Stimulated activated naive CD8-positive, alpha-beta T cell treated with anti-CD3 and anti-CD28 coated beads, Interleukin-15, amount 100 ng/mL, for 72 hours (primary cell): ENCODE measurements at regions not wholly inside any gene's neighbourhood (a gene's known extent, or its start where the extent isn't known, plus 50 kb on each side); places are given as distances from the start of the nearest gene placed in this dataset.

Source experiments
- ATAC-seq: fragments of 150-1000 bp; cut with Tn5 transposase; 2 replicates; pipeline ENCODE4 v1.10.0; 2021; ENCODE audit warnings: mild to moderate bottlenecking, moderate library complexity
- DNase-seq, 2 donors: peaks; one replicate each; pipeline ENCODE4 v3.0.0; 2021 to 2022
- H3K27ac Mint-ChIP-seq, 2 donors: one replicate each; pipeline ENCODE4 v1.8.0; 2022; ENCODE audit warnings: mild to moderate bottlenecking in 2 of 2, mixed read lengths in 2 of 2, moderate library complexity in 2 of 2
- H3K27me3 Mint-ChIP-seq: one replicate; pipeline ENCODE4 v1.8.0; 2022; ENCODE audit warnings: mixed read lengths
- H3K4me1 Mint-ChIP-seq: one replicate; pipeline ENCODE4 v1.8.0; 2022; ENCODE audit warnings: mild to moderate bottlenecking, mixed read lengths
- H3K4me3 Mint-ChIP-seq, 2 donors: one replicate each; pipeline ENCODE4 v1.8.0; 2022; ENCODE audit warnings: mild to moderate bottlenecking in 2 of 2, mixed read lengths in 2 of 2, moderate library complexity in 1 of 2
- H3K9me3 Mint-ChIP-seq, 2 donors: one replicate each; pipeline ENCODE4 v1.8.0; 2022; ENCODE audit warnings: mixed read lengths in 2 of 2

DNA sequence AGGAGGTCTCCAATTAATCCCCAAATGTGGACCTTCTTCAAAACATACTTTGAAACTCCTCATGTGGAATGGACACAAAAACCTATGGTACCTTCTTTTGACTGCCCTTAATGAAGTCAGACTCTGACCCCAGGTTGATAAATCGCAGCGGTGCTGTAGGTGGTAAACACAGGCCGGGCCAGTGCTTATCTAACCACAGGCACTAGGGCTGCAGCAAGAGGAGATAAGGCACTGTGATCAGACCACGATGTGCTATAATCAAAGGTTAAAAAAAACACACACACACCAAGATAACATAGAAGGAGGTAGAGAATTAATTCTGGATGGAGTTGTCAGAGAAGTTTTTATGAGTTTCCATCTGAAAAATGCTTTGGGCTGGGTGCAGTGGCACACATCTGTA is 52.3 kb upstream of the SIPA1L2 start:
- peaks cover 7% of the 10 kb centered on the region for H3K27me3 Mint-ChIP-seq
- no peaks in the 10 kb centered on the region for H3K9me3 Mint-ChIP-seq
- H3K4me1 Mint-ChIP-seq: peaks cover 5% of the 10 kb centered on the region
- H3K4me3 Mint-ChIP-seq: no peak overlapping the region
- no peak for ATAC-seq
- H3K27ac Mint-ChIP-seq: no peak overlapping the region
- no peak for DNase-seq

DNA sequence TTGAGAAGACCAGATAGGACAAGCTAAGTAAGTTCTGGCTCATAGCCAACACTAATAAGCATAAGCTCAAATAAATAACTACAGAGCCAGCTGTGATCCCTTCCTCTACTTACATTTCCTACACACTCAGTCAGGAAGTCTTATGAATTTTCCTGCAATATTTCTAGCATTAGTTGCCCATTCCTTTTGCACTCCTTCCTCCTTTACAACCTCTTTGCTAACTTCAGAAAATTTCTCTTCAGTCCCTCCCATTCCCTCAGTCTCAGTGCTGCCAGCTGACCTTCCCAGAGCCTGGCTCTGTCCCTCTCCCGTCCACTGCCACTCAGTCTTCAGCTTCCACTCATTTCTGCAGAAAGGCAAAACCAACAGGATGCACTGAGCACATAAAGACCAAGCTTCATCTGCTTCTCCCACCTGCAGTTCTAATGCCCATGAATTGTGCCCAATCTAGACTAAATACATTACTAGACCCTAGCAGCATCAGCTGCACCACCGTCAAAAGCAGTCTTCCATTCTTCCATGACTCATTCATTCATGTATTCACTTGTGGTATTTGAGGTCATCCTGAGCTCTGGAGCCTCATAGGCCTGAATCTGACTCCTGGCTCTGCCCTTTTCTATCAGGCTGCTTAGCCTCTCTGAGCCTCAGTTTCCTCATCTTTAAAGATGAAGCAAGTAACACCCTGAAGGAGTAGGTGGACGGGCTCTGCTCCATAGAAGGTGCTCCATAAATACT is 54.6 kb upstream of the SIPA1L2 start:
- DNase-seq: no peak
- Mint-ChIP-seq H3K4me1 (peaks cover 5% of the 10 kb centered on the region), H3K27ac (peak overlapping the region in 1 of 2 donors; percentile 77), H3K9me3 (no peaks in the 10 kb centered on the region), H3K27me3 (peaks cover 7% of the 10 kb centered on the region), H3K4me3 (no peak overlapping the region)
- peak; percentile 45 for ATAC-seq

- Mint-ChIP-seq H3K4me1 (peaks cover 5% of the 10 kb centered on the region), H3K27me3 (peaks cover 14% of the 10 kb centered on the region), H3K27ac (no peak overlapping the region), H3K4me3 (no peak overlapping the region), H3K9me3 (no peaks in the 10 kb centered on the region)
- DNase-seq (no peak), ATAC-seq (no peak)
Measured at GRCh38 chr1:232686346-232686745, 56.4 kb upstream of the SIPA1L2 start.

DNA sequence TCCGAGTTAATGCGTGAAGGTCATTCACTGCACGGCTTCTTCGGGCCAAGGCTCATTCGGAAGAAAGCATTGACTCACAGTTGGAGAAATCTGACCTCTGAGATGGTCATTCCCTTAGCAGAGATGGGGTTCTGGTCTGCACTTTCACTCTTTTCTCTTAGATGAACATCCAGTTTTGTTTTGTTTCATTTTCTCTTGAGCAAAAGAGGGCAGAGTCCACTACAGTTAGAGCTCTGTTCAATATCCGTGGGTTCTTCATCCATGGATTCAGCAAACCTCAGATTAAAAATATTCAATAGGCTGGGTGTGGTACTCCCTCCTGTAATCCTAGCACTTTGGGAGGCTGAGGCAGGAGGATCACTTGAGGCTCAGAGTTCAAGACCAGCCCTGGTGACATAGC is 57.4 kb upstream of the SIPA1L2 start:
- Mint-ChIP-seq H3K9me3 (no peaks in the 10 kb centered on the region), H3K4me3 (no peak overlapping the region), H3K27ac (no peak overlapping the region), H3K4me1 (peaks cover 5% of the 10 kb centered on the region), H3K27me3 (peaks cover 18% of the 10 kb centered on the region)
- ATAC-seq: no peak
- no peak for DNase-seq

DNA sequence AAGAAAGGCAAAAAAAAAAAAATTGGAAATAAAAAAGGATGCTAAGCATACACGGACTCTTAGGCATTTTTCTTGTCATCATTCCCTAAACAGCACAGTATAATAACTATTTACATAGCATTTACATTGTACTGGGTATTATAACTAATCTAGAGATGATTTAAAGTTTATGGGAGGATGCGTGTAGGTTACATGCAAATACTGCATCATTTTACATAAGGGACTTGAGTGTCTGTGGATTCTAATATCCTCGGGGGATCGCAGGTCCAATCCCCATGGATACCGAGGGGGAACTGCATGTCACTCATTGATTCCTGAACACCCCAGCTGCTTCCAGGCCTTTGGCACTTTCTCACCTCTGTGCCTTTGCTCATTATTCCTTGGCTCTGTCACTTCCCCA is 57.8 kb upstream of the SIPA1L2 start:
- peaks cover 5% of the 10 kb centered on the region for H3K4me1 Mint-ChIP-seq
- no peak overlapping the region for H3K4me3 Mint-ChIP-seq
- ATAC-seq (no peak), DNase-seq (no peak)
- H3K9me3 Mint-ChIP-seq: no peaks in the 10 kb centered on the region
- H3K27me3 Mint-ChIP-seq: peaks cover 19% of the 10 kb centered on the region
- H3K27ac Mint-ChIP-seq: no peak overlapping the region

GRCh38 chr1:232688398-232688797 is 58.5 kb upstream of the SIPA1L2 start:
- peaks cover 26% of the 10 kb centered on the region for H3K27me3 Mint-ChIP-seq
- no peak overlapping the region for H3K4me3 Mint-ChIP-seq
- ATAC-seq (no peak), DNase-seq (no peak)
- peak overlapping the region in 1 of 2 donors; percentile 36 for H3K27ac Mint-ChIP-seq
- peaks cover 5% of the 10 kb centered on the region for H3K4me1 Mint-ChIP-seq
- H3K9me3 Mint-ChIP-seq: no peaks in the 10 kb centered on the region

GRCh38 chr1:232689711-232690110 is 59.8 kb upstream of the SIPA1L2 start:
- Mint-ChIP-seq H3K27ac (no peak overlapping the region), H3K9me3 (no peaks in the 10 kb centered on the region), H3K4me3 (no peak overlapping the region), H3K27me3 (peaks cover 28% of the 10 kb centered on the region), H3K4me1 (peaks cover 2% of the 10 kb centered on the region)
- no peak for ATAC-seq
- no peak for DNase-seq

- H3K4me1 Mint-ChIP-seq: no peaks in the 10 kb centered on the region
- no peak overlapping the region for H3K27ac Mint-ChIP-seq
- H3K4me3 Mint-ChIP-seq: no peak overlapping the region
- H3K27me3 Mint-ChIP-seq: peaks cover 28% of the 10 kb centered on the region
- DNase-seq (no peak), ATAC-seq (no peak)
- no peaks in the 10 kb centered on the region for H3K9me3 Mint-ChIP-seq
Measured at GRCh38 chr1:232690285-232690935, 60.5 kb upstream of the SIPA1L2 start.

- H3K27me3 Mint-ChIP-seq: peaks cover 35% of the 10 kb centered on the region
- H3K27ac Mint-ChIP-seq: no peak overlapping the region
- no peak overlapping the region for H3K4me3 Mint-ChIP-seq
- DNase-seq (no peak), ATAC-seq (no peak)
- H3K9me3 Mint-ChIP-seq: no peaks in the 10 kb centered on the region
- no peaks in the 10 kb centered on the region for H3K4me1 Mint-ChIP-seq
Measured at GRCh38 chr1:232694475-232694874, 64.5 kb upstream of the SIPA1L2 start.

DNA sequence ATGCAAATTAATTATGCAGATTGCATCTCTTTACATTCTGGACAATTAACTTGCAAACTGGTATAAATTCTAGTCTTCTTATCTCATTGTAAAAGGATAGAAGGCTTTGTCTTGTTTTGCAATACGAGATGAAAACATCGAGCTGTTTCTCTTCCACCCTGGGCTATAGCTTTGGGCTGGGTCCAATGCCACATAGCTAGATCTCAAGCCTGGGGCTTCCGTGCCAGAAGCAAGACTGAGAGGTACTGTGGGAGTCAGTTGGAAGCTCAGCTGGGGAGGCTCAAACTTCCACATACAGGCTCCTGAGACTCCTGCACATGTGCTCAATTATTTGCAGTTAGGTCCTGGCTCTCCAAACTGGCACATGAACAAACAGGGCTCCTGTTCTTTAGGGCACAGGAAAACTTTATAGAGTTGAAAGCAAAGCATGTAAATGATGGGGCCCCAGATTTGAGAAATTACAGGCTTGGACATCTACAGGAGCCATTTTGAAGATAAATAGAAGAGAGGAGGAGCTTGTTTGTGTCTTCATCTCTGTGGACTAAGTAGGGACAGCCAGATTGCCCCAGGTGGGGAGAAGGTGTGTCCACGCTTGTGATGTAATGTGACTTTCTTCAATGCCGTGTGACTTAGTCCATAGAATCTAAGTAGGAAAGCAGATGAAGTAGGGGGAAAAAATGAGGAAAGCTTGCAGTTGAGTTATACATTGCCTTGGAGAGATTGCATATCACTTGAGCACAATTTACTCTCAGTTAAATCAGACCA is 65.9 kb upstream of the SIPA1L2 start:
- Mint-ChIP-seq H3K4me3 (no peak overlapping the region), H3K4me1 (no peaks in the 10 kb centered on the region), H3K27me3 (peaks cover 34% of the 10 kb centered on the region), H3K27ac (peak overlapping the region in 1 of 2 donors; percentile 19), H3K9me3 (no peaks in the 10 kb centered on the region)
- DNase-seq (no peak), ATAC-seq (no peak)

GRCh38 chr1:232696466-232696865 is 66.5 kb upstream of the SIPA1L2 start:
- Mint-ChIP-seq H3K4me3 (no peak overlapping the region), H3K4me1 (no peaks in the 10 kb centered on the region), H3K9me3 (no peaks in the 10 kb centered on the region), H3K27me3 (peaks cover 28% of the 10 kb centered on the region), H3K27ac (peak overlapping the region in 1 of 2 donors; percentile 19)
- DNase-seq: no peak
- no peak for ATAC-seq

- Mint-ChIP-seq H3K4me1 (no peaks in the 10 kb centered on the region), H3K9me3 (peaks cover 0 to 4% of the 10 kb centered on the region in 2 donors), H3K27ac (no peak overlapping the region), H3K4me3 (no peak overlapping the region), H3K27me3 (peaks cover 20% of the 10 kb centered on the region)
- ATAC-seq (no peak), DNase-seq (no peak)
Measured at GRCh38 chr1:232697187-232697822, 67.4 kb upstream of the SIPA1L2 start.

DNA sequence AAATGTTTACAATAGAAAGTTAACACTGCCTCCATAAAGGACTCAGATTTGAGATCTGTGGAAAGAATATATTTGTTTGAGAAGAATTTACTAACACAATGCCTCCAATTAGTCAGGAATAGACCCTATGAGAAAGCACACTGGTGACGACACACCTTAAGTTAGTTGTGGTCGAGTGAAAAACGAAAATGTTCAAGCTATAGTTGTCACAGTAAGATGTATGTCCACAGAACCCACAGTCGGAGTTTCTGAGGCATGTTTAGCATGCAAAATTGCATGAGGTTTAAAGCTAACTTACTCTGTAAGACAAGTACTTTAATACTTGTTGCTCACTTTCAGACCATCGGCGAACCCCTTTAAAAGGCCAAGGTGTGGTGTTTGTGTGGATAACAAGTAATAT is 69.9 kb upstream of the SIPA1L2 start:
- peak; percentile 43 for ATAC-seq
- H3K27me3 Mint-ChIP-seq: peaks cover 7% of the 10 kb centered on the region
- H3K4me1 Mint-ChIP-seq: peaks cover 4% of the 10 kb centered on the region
- no peak overlapping the region for H3K27ac Mint-ChIP-seq
- H3K4me3 Mint-ChIP-seq: no peak overlapping the region
- H3K9me3 Mint-ChIP-seq: peaks cover 0 to 4% of the 10 kb centered on the region in 2 donors
- DNase-seq: no peak

GRCh38 chr1:232702911-232703310 is 73.0 kb upstream of the SIPA1L2 start:
- Mint-ChIP-seq H3K4me1 (peaks cover 6% of the 10 kb centered on the region), H3K9me3 (peaks cover 0 to 4% of the 10 kb centered on the region in 2 donors), H3K27ac (no peak overlapping the region), H3K27me3 (no peaks in the 10 kb centered on the region), H3K4me3 (no peak overlapping the region)
- DNase-seq (no peak), ATAC-seq (no peak)

GRCh38 chr1:232704256-232704655 is 74.3 kb upstream of the SIPA1L2 start:
- H3K4me3 Mint-ChIP-seq: no peak overlapping the region
- DNase-seq (no peak), ATAC-seq (peak; percentile 18)
- no peaks in the 10 kb centered on the region for H3K27me3 Mint-ChIP-seq
- H3K9me3 Mint-ChIP-seq: peaks cover 0 to 4% of the 10 kb centered on the region in 2 donors
- H3K27ac Mint-ChIP-seq: no peak overlapping the region
- H3K4me1 Mint-ChIP-seq: peaks cover 6% of the 10 kb centered on the region
